Mucosa of descending colon (tissue), 3 donors: ENCODE measurements at regions not wholly inside any gene's neighbourhood (a gene's known extent, or its start where the extent isn't known, plus 50 kb on each side); places are given as distances from the start of the nearest gene placed in this dataset.

ENCODE experiments used
- ATAC-seq: fragments of 200-7000 bp; cut with Tn5 transposase; one replicate; pipeline ENCODE4 v1.9.1; 2020; ENCODE audit warnings: mild to moderate bottlenecking, moderate library complexity
- DNase-seq, 3 donors: peaks; one replicate each; pipeline ENCODE4 v3.0.0-alpha.2; 2020
- H3K36me3 ChIP-seq: fragments of 200-600 bp; one replicate; pipeline ENCODE4 v1.8.0; 2021; ENCODE audit warnings: low read depth, mild to moderate bottlenecking
- H3K4me1 ChIP-seq: fragments of 200-600 bp; one replicate; pipeline ENCODE4 v1.8.0; 2021; ENCODE audit warnings: low read depth, mild to moderate bottlenecking
- H3K4me3 ChIP-seq: fragments of 200-600 bp; one replicate; pipeline ENCODE4 v1.8.0; 2021; ENCODE audit warnings: mild to moderate bottlenecking
- H3K9me3 ChIP-seq: fragments of 200-600 bp; one replicate; pipeline ENCODE4 v1.8.0; 2021; ENCODE audit warnings: mild to moderate bottlenecking
- CTCF ChIP-seq: fragments of 200-600 bp; IDR thresholded peaks from one replicate; pipeline ENCODE4 v1.8.0; 2022; ENCODE audit warnings: antibody characterized with exemption, mild to moderate bottlenecking
- intact Hi-C, 2 donors: fragments of 100-400 bp; cut with DNase I in 1 of 2; cut with micrococcal nuclease in 1 of 2; formaldehyde crosslinking; loops; one replicate each; pipeline versions ENCODE4 v1.11.0 to v1.11.1; 2022; cut with DNase I, micrococcal nuclease
- donor health status: DM: no; HTN: no; CAD: no; lungs with moderate emphysema.
- donor health status: DM: no; HTN: no; CAD: no.
- donor health status: DM: no; HTN: yes; CAD: no.

GRCh38 chr4:71261001-71261400 lies 77.8 kb upstream of the SLC4A4 start:
- intact Hi-C loops = no loop called here
- peaks cover 5% of the 10 kb centered on the region for H3K4me1 ChIP-seq
- no peak for ATAC-seq
- H3K4me3 ChIP-seq = no peak overlapping the region
- no peak for DNase-seq
- no peaks in the 10 kb centered on the region for H3K36me3 ChIP-seq
- H3K9me3 ChIP-seq = no peaks in the 10 kb centered on the region
- TF ChIP-seq CTCF = no peak

- Histone ChIP-seq H3K36me3 (no peaks in the 10 kb centered on the region), H3K4me3 (no peak overlapping the region), H3K9me3 (no peaks in the 10 kb centered on the region), H3K4me1 (peaks cover 5% of the 10 kb centered on the region)
- TF ChIP-seq CTCF = no peak
- no peak for ATAC-seq
- intact Hi-C loops = no loop called here
- DNase-seq = no peak
These were observed 77.1 kb upstream of the SLC4A4 start for GRCh38 chr4:71261633-71262121.

GRCh38 chr4:71262161-71262560 lies 76.7 kb upstream of the SLC4A4 start:
- Histone ChIP-seq H3K9me3 (no peaks in the 10 kb centered on the region), H3K36me3 (no peaks in the 10 kb centered on the region), H3K4me3 (no peak overlapping the region), H3K4me1 (peaks cover 5% of the 10 kb centered on the region)
- intact Hi-C loops = no loop called here
- no peak for TF ChIP-seq CTCF
- ATAC-seq = no peak
- DNase-seq = no peak

- no peaks in the 10 kb centered on the region for H3K9me3 ChIP-seq
- peaks cover under 1% of the 10 kb centered on the region for H3K4me1 ChIP-seq
- peak; percentile 15 for ATAC-seq
- H3K36me3 ChIP-seq = no peaks in the 10 kb centered on the region
- intact Hi-C loops = no loop called here
- H3K4me3 ChIP-seq = no peak overlapping the region
- DNase-seq = no peak
- TF ChIP-seq CTCF = no peak
These were observed 72.6 kb upstream of the SLC4A4 start for GRCh38 chr4:71266090-71266794.

- no peak for ATAC-seq
- TF ChIP-seq CTCF = no peak
These were observed 71.6 kb upstream of the SLC4A4 start for GRCh38 chr4:71267244-71267643.

More at GRCh38 chr4:71267244-71267643, 71.6 kb upstream of the SLC4A4 start:
- no peak overlapping the region for H3K4me3 ChIP-seq
- no peaks in the 10 kb centered on the region for H3K36me3 ChIP-seq
- intact Hi-C loops = no loop called here
- H3K4me1 ChIP-seq = peaks cover 9% of the 10 kb centered on the region
- H3K9me3 ChIP-seq = no peaks in the 10 kb centered on the region
- DNase-seq = no peak
